Left colon (tissue), 2 donors: ENCODE measurements at regions not wholly inside any gene's neighbourhood (a gene's known extent, or its start where the extent isn't known, plus 50 kb on each side); places are given as distances from the start of the nearest gene placed in this dataset.
"Not testable (repeated sequence)": the region's sequence is repeated elsewhere in the genome, so short reads cannot be mapped to it uniquely, and the experiment has no call there.

Experiments used
- ATAC-seq: fragments of 200-7000 bp; cut with Tn5 transposase; one replicate; pipeline ENCODE4 v1.9.1; 2020; ENCODE audit warnings: mild to moderate bottlenecking, moderate library complexity
- DNase-seq, 2 donors: peaks; one replicate each; pipeline ENCODE4 v3.0.0-alpha.2; 2020
- intact Hi-C, 2 donors: fragments of 100-400 bp; cut with DNase I in 1 of 2; cut with micrococcal nuclease in 1 of 2; formaldehyde crosslinking; loops; one replicate each; pipeline versions ENCODE4 v1.11.2 to v1.14.0; 2022; cut with DNase I, micrococcal nuclease
- donor health status: DM: no; HTN: no; CAD: no.
- donor health status: DM: yes; HTN: yes; CAD: no.

DNA sequence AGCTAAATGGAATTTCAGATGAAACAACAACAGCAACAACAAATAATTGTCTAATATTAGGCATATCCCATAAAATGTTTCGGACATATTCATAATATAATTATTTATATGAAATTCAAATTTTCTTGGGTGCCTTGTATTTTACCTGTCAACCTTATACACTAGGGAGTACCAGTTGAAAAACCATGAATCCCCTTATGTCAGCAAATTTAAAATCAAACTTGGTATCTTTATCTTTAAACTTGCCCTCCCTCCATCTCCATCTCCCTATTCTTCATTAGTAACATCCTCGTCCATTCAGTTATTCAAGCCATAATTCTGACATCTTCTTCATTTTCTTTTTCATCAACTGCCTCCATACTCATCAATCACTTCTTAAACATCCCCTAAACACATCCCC lies 974.5 kb upstream of the HS3ST1 start:
- no peak for ATAC-seq
- intact Hi-C loops, result loop anchor here in 1 of 2 donors (10.0 kb wide), 1 partner anchor 1362 kb away; no protein-coding TSS in a partner anchor
- no peak for DNase-seq

DNA sequence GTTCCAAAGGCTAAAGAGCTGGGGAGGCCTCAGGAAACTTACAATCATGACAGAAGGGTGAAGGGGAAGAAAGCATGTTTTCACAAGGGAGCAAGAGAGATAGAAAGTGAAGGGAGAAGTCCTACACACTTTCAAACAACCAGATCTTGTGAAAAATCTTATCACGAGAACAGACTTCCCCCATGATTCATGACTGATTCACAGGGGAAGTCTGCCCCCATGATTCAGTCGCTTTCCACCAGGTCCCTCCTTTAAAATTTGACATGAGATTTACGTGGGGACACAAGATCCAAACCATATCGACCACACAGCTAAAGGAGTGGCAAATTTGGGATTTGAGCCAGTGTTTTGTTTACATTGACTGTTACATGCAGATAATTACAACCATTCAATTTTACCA lies 971.1 kb upstream of the HS3ST1 start:
- DNase-seq (no peak), ATAC-seq (no peak)
- intact Hi-C loops, result loop anchor here in 1 of 2 donors (10.0 kb wide), 1 partner anchor 1365 kb away; no protein-coding TSS in a partner anchor

DNA sequence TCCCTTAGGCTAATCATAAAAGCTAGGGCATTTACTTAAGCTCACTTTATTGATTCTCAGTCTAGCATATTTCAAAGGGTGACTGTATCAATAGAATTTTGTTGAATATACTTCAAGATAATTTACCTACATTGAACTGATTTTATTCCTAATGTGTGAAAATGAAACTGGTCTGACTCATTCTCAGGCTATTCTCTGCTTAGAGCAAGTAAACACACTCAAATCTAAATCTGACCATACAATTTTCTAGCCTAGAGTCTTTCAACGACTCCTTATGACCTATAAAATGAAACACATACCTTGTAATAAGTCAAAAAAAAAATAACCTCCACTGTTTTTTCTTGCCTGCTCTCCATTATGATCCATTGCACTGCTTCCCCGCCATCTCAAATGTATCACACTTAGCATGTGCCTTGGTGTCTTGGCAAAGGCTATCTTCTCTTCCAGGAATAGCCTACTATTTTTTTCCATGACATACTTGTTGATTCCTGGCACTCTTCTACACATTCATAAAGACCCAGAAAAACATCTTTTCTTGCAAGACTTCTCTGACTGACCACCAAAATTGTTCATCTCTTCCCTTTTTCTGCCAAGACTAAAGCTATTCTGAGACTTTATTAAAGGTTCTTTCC lies 965.1 kb upstream of the HS3ST1 start:
- DNase-seq (no peak), ATAC-seq (no peak)
- intact Hi-C loops, result no loop called here

DNA sequence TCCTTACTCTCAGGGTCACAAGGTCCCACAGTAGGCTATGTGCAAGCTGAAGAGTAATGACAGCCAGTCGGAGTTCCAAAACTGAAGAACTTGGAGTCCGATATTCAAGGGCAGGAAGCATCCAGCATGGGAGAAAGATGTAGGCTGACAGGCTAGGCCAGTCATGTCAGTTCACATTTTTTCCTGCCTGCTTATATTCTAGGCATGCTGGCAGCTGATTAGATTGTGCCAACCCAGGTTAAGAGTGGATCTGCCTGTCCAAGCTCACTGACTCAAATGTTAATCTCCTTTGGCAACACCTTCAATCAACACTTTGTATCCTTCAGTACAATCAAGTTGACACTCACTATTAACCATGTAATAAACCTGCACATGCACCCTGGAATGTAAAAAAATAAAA lies 960.9 kb upstream of the HS3ST1 start:
- ATAC-seq (no peak), DNase-seq (no peak)
- intact Hi-C loops, result no loop called here

DNA sequence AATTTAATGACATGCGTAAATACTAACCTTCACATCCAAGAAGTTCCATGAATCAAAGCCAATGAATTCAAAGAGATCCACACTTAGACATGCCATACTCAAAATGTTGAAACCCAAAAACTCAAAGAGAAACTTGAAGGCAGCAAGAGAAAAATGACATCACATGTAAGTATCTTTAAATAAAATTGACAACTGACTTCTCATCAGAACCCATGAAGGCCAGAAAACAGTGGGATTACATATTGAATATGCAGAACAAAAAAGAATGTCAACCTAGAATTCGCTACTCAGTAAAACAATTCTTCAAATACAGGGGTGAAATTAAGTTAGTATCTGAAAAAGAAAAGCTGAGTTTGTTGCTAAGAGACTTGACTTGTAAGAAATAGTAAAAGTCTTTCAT lies 953.9 kb upstream of the HS3ST1 start:
- ATAC-seq, result no peak
- intact Hi-C loops, result no loop called here
- DNase-seq, result no peak

DNA sequence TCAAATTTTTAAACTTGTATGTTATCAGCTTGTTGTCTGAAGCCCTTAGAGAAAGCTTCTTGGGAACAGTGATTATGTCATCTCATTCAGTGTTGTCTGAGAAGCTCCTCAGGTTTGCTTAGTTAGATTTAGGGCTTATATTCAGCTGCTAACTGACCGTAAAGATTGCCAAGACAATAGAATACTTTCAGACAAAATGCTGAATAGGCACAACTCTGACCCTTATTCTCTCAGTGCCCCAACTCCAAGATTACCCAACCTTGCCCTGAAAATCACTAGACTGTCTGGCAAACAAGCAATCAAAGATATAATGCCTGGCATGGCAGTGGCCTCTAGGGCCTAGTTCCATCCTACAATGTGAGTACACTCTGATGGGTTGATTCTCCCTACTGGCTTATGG lies 950.5 kb upstream of the HS3ST1 start:
- intact Hi-C loops, result no loop called here
- ATAC-seq (no peak), DNase-seq (no peak)

DNA sequence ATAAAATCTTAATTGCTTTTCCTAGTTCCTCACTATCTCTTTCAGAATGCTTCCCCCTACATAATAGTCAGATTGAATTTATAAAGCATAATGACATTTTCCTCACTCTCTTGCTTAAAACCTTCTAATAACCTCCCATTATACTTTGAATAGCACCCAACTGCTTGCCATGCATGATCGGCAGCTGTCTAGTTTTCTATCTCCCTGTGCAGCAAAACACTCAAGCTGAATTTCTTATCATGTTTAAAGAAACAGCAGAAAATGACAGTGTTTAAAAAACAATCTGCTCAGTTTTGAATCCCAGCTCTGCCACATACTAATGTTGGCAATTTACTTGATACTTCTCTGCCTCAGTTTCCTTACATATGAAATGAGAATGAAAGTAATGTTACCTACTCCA lies 947.1 kb upstream of the HS3ST1 start:
- intact Hi-C loops, result no loop called here
- no peak for ATAC-seq
- no peak for DNase-seq

DNA sequence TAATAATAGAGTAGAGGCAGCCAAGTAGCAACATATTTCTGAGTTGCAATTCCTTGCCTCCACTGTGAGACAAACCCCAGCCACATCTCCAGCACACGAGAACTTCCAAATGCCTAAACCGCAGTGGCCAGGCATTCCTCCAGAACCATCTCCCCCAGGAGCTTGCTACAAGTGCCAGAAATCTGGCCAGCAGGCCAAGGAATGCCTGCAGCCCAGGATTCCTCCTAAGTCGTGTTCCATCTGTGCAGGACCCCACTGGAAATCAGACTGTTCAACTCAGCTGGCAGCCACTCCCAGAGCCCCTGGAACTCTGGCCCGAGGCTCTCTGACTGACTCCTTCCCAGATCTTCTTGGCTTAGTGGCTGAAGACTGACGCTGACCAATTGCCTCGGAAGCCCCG lies 937.2 kb upstream of the HS3ST1 start:
- ATAC-seq, DNase-seq, intact Hi-C loops: not testable (repeated sequence)

DNA sequence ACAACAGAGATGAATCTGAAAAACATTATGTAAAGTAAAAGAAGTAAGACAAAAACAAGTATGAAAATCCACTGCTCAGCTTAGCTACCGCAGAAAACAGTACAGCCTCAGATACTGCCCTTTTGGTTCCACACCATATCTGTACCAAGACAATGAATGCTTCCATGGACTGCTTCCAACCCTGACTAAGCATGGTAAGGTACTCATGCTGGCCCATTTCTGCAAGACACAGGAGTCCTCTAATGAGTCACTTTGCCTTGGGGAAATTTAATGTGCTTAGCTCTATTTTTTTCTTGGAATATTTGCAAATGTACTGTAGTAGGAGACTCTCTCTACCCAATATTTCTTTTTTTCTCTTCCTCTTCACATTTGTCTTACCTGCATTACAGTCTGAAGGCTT lies 931.7 kb upstream of the HS3ST1 start:
- intact Hi-C loops, result no loop called here
- DNase-seq (no peak), ATAC-seq (no peak)

DNA sequence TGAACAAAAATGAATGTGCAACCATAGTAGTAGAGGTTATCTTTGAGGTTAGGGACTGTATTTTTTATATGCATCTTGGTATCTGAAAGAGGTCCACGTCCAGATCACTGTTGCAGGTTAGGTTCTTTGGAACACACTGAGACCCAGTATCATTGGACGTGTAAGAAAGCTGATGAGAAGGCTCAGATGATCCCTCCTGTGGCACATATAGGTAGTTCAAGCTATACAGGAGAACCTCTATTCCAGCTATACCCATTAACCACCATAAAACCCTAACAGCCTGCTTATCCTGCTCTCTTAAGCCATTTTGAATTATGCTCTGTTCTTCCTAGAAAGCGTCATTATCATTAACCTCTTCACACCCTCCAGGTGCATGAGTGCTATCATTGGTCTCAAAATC lies 930.7 kb upstream of the HS3ST1 start:
- ATAC-seq, result no peak
- intact Hi-C loops, result no loop called here
- DNase-seq, result no peak

DNA sequence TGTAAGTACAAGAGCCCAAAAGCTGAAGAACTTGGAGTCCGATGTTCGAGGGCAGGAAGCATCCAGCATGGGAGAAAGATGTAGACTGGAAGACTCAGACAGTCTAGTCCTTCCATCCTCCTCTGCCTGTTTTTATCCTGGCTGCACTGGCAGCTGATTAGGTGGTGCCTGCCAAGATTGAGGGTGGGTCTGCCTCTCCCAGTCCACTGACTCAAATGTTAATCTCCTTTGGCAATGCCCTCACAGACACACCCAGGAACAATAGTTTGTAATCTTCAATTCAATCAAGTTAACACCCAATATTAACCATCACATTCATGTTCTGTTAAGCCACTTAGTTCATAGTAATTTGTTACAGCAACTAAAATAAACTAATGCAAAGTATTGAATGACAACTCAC lies 904.4 kb upstream of the HS3ST1 start:
- DNase-seq, intact Hi-C loops, ATAC-seq: not testable (repeated sequence)

DNA sequence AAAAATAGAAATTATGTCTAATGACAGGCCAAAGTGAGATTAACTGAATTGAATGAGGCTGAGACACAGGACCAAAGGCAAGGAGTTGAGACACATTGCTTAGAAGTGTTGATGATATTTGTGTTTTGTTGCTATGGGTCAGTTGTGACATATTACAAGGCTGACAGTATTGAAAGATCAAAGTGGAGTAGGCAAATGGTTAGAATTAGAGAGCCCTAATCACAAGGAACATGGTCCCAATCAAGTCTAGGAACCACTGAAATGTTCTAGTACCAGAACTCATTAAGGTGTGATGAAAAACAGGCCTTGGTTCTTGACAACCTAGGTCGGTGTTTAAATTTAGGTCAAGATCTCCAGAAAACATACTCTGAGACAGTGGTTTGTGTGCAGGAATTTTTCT lies 896.3 kb upstream of the HS3ST1 start:
- DNase-seq, result no peak
- intact Hi-C loops, result no loop called here
- ATAC-seq, result no peak

DNA sequence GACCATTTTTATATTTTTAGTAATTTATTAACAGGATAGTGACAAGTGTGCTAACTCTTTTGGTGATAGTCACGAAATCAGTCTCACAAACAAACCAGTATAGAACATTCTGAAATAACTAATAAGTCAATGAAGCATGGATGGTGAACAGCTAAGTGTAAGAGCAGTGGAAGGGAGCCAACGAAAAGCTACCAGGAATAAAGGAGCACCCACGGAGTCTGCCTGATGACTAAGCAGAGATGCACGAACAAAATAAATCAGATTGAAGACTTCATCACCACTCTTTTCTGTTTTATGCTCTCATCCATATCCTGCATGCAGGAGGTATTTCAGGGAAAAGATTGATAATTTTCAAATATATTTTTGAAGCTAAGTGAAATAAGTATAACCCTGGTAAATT lies 891.1 kb upstream of the HS3ST1 start:
- no peak for ATAC-seq
- no peak for DNase-seq
- intact Hi-C loops, result no loop called here

DNA sequence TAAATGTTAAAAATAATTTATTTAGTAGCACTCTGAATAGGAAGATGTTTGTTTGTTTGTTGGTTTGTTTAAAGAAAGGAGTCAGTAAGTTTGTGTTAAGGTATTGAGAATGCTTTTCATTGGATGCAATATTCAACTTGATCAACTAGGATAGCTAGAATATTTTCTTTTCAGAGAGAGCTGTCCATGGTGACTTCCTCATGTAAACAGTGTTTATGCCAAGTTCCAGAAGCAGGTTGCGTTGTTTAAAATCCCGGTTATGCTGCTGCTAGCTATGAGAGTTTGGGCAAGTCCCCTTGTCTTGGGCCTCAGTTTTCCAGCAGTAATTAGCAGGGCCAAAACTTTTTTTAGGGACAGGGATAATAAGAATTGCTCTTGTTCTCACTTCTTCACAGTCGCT lies 876.2 kb upstream of the HS3ST1 start:
- no peak for ATAC-seq
- no peak for DNase-seq
- intact Hi-C loops, result no loop called here

DNA sequence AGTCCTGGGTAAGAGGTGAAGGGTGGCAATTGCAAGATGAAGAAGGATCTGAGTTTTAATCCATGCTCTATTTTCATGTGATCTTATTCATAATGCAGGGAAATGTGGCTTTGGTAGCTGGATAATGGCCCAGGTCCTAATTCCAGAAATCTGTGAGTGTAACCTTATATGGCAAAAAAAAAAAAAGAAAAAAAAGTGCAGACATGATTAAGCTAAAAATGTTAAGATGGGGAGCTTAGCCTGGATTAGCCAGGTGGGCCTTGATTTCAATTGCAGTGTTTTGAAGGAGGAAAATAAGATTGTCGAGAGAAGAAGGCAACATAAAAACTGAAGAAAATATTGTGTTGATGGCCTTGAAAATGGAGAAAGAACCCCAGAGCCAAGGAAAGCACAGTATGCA lies 867.7 kb upstream of the HS3ST1 start:
- no peak for DNase-seq
- ATAC-seq, result no peak
- intact Hi-C loops, result no loop called here

DNA sequence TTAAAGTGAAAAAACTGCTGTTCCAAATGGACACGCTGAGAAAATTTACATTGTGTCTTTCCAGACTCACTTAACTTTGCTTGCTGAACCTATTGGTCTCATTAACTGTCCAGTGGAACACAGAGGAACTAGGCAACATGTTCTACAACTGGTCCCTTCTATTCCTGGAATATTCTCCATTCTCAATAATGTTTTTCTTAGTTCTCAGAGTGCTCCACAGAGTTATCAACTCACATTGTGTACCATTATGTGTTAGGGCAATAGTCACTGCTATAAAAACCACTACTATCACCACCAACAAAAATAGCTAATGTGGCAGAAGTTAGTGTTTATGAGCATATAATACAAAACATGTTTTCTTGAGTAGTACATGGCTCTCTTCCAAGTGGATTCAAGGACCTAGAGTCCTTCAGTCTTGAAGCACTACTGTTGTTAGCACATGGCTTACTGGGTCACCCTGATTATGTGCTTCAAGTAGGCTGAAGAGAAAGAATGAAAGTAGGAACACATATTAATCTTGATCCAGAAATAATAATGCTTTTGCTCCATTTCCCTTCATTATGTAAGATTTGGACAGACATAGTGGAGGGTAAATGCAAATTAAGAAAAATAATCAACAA lies 865.3 kb upstream of the HS3ST1 start:
- intact Hi-C loops, result no loop called here
- no peak for ATAC-seq
- DNase-seq, result no peak

DNA sequence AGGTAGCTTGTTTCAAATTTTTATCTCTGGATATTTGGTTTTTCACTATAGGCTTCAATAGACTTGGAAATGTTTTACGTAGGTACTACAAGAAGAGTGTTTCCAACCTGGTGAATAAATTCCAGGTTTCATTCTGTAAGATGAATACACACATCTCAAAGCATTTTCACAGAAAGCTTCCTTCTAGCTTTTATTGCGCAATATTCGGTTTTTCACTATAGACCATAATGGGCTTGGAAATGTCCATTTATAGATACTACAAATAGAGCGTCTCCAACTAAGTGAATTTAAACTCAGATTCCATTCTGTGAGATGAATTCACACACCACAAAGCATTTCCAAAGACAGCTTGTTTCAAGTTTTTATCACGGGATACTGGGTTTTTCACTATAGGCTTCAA lies 857.7 kb upstream of the HS3ST1 start:
- intact Hi-C loops, result no loop called here

DNA sequence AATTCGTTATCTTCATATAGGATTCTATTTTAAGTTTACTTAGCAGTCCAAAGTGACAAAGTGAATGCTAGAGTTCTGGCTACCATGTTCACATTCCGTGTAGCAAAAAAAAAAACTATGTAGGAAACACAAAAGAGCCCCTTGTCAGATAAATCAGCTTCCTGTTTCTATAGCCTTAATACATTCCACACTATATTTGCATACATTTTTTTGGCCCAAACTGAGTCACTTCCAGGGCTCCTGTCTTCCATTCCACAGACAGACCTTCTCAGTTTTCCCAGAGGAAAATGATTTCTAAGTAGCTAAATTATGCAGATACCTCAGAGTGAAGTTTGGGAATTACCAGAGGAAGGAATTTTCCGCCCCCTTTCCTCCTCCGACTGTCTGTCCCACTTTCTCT lies 841.9 kb upstream of the HS3ST1 start:
- intact Hi-C loops, result no loop called here
- ATAC-seq, result no peak
- DNase-seq, result no peak

More for the DNA sequence above, 857.7 kb upstream of the HS3ST1 start:
- ATAC-seq (no peak), DNase-seq (no peak)

DNA sequence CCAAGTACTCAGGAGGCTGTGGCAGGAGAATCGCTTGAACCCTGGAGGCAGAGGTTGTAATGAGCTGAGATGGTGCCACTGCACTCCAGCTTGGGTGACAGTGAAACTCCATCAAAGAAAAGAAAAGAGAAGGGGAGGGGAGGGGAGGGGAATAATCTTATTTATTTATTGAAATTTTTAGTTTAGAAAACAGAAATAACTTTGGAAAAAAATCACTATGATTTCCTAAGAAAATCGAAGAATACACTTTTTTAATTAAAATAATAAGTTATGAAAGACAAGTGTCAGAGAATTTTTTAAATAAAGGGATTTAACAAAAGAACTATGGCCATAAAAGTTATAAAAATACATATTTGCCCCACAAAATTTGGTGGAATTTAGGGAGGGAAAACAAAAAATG lies 836.9 kb upstream of the HS3ST1 start:
- intact Hi-C loops, result no loop called here
- no peak for DNase-seq

DNA sequence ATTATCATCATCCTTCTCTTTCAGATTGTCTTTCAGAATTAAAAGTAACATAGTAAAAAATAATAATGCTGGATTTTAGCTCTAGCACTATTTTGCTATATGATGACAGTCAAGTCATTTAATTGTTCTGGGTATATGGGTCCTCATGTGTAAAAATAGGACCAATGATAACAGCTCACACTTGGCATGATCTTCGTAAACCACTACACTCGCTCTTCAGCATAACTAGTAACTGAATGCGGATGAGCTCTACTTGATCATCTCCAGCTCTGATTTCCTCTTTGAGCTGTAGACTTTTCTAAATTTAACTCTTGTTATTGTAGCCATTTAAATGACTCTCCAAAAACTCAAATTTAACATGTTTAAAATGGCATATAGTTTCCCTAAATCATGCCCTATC lies 831.8 kb upstream of the HS3ST1 start:
- ATAC-seq, result no peak

More for the DNA sequence above, 836.9 kb upstream of the HS3ST1 start:
- ATAC-seq, result no peak

DNA sequence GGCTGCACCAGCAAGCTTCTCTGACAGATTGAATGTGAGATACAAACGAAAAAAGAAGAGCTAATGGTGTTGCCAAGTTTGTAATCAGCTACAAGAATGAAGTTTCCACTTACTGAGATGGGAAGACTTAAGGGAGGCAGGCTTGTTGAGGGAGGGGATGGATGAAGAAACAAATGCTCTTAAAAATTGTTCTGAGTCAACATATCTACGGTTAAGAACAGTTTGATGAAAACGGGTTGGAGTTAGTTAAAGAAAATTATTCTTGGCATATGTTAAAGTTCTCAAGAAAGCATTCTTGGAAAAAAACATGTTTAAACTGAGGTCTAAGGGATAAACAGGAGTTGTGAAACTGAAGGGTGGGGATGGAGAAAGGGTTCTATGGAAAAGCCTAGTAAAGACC lies 816.3 kb upstream of the HS3ST1 start:
- intact Hi-C loops, result no loop called here
- no peak for ATAC-seq
- DNase-seq, result no peak

More for the DNA sequence above, 831.8 kb upstream of the HS3ST1 start:
- intact Hi-C loops, result no loop called here
- no peak for DNase-seq
